SK-N-SH treated with all-trans-retinoic acid at 6 μM for 48 hours (cell line): ENCODE measurements at regions not wholly inside any gene's neighbourhood (a gene's known extent, or its start where the extent isn't known, plus 50 kb on each side); places are given as distances from the start of the nearest gene placed in this dataset.

Experiments
- ATAC-seq: fragments of 200-7000 bp; cut with Tn5 transposase; 3 replicates; pipeline ENCODE4 v1.9.1; 2020; ENCODE audit warnings: mild to moderate bottlenecking, moderate library complexity
- ARNTL ChIP-seq: fragments of 450-650 bp; formaldehyde crosslinking; IDR thresholded peaks from 2 replicates; pipeline ENCODE4 v1.5.0; 2020; ENCODE audit warnings: low read depth, mild to moderate bottlenecking, moderate library complexity, borderline replicate concordance
- BACH2 ChIP-seq: fragments of 250-450 bp; sonication (Bioruptor Pico); IDR thresholded peaks from 2 replicates; pipeline ENCODE4 v1.9.0; 2021; ENCODE audit warnings: mild to moderate bottlenecking, borderline replicate concordance
- CSDC2 ChIP-seq: fragments of 250-450 bp; sonication (Bioruptor Pico); IDR thresholded peaks from 2 replicates; pipeline ENCODE4 v1.5.0; 2020; ENCODE audit warnings: mild to moderate bottlenecking, moderate library complexity
- CSRNP3 ChIP-seq: fragments of 250-450 bp; sonication (Bioruptor Pico); IDR thresholded peaks from 2 replicates; pipeline ENCODE4 v1.5.1; 2021; ENCODE audit warnings: mild to moderate bottlenecking, moderate library complexity
- ESRRG ChIP-seq: fragments of 250-450 bp; sonication (Bioruptor Pico); IDR thresholded peaks from 2 replicates; pipeline ENCODE4 v1.6.1; 2021; ENCODE audit warnings: mild to moderate bottlenecking
- GLIS3 ChIP-seq: fragments of 250-450 bp; sonication (Bioruptor Pico); IDR thresholded peaks from 2 replicates; pipeline ENCODE4 v1.5.0; 2020; ENCODE audit warnings: mild to moderate bottlenecking, moderate library complexity
- ISL1 ChIP-seq: fragments of 250-450 bp; sonication (Bioruptor Pico); IDR thresholded peaks from 2 replicates; pipeline ENCODE4 v2.1.2; 2022; ENCODE audit warnings: mild to moderate bottlenecking, moderate library complexity
- OSR1 ChIP-seq: fragments of 250-450 bp; sonication (Bioruptor Pico); IDR thresholded peaks from 2 replicates; pipeline ENCODE4 v1.8.0; 2022; ENCODE audit warnings: moderate library complexity, mild to moderate bottlenecking, inconsistent platforms
- PATZ1 ChIP-seq: fragments of 250-450 bp; sonication (Bioruptor Pico); IDR thresholded peaks from 2 replicates; pipeline ENCODE4 v1.8.0; 2020; ENCODE audit warnings: mild to moderate bottlenecking, moderate library complexity, borderline replicate concordance
- POU6F1 ChIP-seq: fragments of 250-450 bp; sonication (Bioruptor Pico); IDR thresholded peaks from 2 replicates; pipeline ENCODE4 v1.8.0; 2021; ENCODE audit warnings: low read depth, mild to moderate bottlenecking, moderate library complexity, borderline replicate concordance
- PPARA ChIP-seq: fragments of 250-450 bp; sonication (Bioruptor Pico); IDR thresholded peaks from 2 replicates; pipeline ENCODE4 v1.5.0; 2020; ENCODE audit warnings: mild to moderate bottlenecking, borderline replicate concordance
- RARB ChIP-seq: fragments of 250-450 bp; sonication (Bioruptor Pico); IDR thresholded peaks from 2 replicates; pipeline ENCODE4 v1.8.0; 2021; ENCODE audit warnings: mild to moderate bottlenecking, moderate library complexity
- SNAI2 ChIP-seq: fragments of 250-450 bp; sonication (Bioruptor Pico); IDR thresholded peaks from 2 replicates; pipeline ENCODE4 v1.5.0; 2020; ENCODE audit warnings: mild to moderate bottlenecking, moderate library complexity
- TCF4 ChIP-seq: fragments of 250-450 bp; sonication (Bioruptor Pico); IDR thresholded peaks from 2 replicates; pipeline ENCODE4 v1.8.0; 2021; ENCODE audit warnings: mild to moderate bottlenecking, moderate library complexity, borderline replicate concordance
- TOX ChIP-seq: fragments of 250-450 bp; sonication (Bioruptor Pico); IDR thresholded peaks from 2 replicates; pipeline ENCODE4 v1.8.0; 2021; ENCODE audit warnings: mild to moderate bottlenecking, moderate library complexity, borderline replicate concordance
- ZFP30 ChIP-seq: fragments of 450-650 bp; formaldehyde crosslinking; IDR thresholded peaks from 2 replicates; pipeline ENCODE4 v1.5.0; 2022; ENCODE audit warnings: mild to moderate bottlenecking, moderate library complexity
- ZNF565 ChIP-seq: fragments of 450-650 bp; formaldehyde crosslinking; conservative IDR thresholded peaks from 2 replicates; pipeline ENCODE4 v1.5.0; 2020; ENCODE audit warnings: low read depth, mild to moderate bottlenecking, moderate library complexity
- ZNF70 ChIP-seq: fragments of 450-650 bp; formaldehyde crosslinking; IDR thresholded peaks from 2 replicates; pipeline ENCODE4 v1.5.0; 2020; ENCODE audit warnings: mild to moderate bottlenecking, moderate library complexity
- ZNF8 ChIP-seq: fragments of 450-650 bp; formaldehyde crosslinking; IDR thresholded peaks from 2 replicates; pipeline ENCODE4 v1.5.0; 2020; ENCODE audit warnings: mild to moderate bottlenecking, moderate library complexity
- TF ChIP-seq, protein P1 (sequence below): fragments of 250-450 bp; sonication (Bioruptor Pico); IDR thresholded peaks from 2 replicates; pipeline ENCODE4 v1.5.1; 2020; ENCODE audit warnings: low read depth, mild to moderate bottlenecking, moderate library complexity

DNA sequence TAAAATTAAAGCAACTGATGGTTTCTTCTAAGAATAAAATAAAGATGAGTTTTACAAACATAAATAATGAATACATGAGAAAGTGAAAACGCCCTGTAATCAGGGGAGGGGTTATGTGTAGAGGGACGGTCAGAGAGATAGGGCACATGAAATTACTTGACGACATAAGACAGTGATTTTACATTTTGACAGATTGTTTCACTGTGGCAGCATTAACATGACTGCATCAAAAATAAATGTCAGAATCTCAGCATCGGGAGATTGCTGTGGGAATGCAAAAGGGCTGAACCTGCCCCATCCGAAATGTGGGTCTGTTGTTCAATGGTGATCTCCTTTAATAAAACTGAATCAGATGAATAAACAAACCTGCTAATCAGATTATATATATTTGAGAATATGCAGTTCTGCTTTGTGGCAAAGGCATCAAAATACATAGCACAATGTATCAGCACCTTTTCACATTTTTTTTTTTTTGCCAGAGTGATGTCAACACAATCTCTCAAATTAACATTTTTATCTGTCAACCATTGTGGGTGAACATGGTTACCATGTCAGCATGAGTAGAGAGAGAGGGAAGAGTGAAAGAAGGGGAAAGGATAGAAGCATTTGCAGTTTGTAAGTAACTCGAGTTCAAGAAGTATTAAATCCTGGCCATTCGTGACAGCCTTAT, 177.1 kb upstream of the MAN1A1 start (continued):
- no peak for TF ChIP-seq PATZ1

DNA sequence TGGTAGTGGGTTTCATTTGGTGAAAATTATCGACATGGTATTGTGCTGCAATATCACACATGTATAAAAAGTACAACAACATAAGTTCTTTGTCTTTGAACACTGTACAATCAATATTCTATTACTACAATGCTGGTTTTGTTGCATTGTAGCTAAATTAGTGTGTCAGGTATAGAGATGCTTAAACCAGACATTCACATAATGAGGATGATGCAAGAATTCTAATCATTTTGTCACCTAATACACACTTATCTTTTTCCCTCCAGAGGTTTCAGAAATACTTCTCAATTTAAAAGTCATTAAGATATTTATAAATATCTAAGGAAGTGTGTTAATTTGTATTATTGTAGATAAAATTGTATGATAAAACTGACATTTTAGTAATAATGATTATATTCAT, 174.8 kb upstream of the MAN1A1 start:
- ATAC-seq, result no peak
- TF ChIP-seq GLIS3 (CRISPR knock-in tag) (no peak), ZNF70 (no peak), PATZ1 (no peak)
- TF ChIP-seq, all 23 proteins: peak for 0

DNA sequence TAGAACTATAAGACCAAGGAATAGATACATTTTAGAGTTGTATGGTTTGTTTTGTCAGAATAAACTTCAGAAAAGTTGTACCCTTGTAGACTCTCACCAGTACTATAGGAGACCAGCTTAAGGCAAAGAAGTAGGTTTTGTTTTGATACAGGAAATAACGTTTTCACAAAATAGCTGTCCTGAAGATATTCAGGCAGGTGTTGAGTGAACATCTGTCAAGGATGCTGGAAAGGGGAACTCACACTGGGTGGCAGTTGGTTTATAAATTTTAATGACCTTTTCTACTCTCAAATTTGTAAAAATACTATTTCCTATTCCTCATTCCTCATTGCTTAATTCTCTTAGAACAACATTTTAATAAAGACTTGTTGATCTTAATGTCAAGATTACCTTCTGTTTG, 174.0 kb upstream of the MAN1A1 start:
- ATAC-seq, result no peak
- no peak for TF ChIP-seq ZNF565 (CRISPR knock-in tag)
- no peak for TF ChIP-seq OSR1 (CRISPR knock-in tag)
- TF ChIP-seq PPARA, result no peak
- TF ChIP-seq BACH2 (CRISPR knock-in tag), result no peak
- TF ChIP-seq PATZ1, result no peak
- TF ChIP-seq TOX (CRISPR knock-in tag), result no peak
- no peak for TF ChIP-seq ISL1 (CRISPR knock-in tag)
- no peak for TF ChIP-seq RARB (CRISPR knock-in tag)
- TF ChIP-seq, protein P1, sequence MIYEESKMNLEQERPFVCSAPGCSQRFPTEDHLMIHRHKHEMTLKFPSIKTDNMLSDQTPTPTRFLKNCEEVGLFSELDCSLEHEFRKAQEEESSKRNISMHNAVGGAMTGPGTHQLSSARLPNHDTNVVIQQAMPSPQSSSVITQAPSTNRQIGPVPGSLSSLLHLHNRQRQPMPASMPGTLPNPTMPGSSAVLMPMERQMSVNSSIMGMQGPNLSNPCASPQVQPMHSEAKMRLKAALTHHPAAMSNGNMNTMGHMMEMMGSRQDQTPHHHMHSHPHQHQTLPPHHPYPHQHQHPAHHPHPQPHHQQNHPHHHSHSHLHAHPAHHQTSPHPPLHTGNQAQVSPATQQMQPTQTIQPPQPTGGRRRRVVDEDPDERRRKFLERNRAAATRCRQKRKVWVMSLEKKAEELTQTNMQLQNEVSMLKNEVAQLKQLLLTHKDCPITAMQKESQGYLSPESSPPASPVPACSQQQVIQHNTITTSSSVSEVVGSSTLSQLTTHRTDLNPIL (CRISPR knock-in tag), result no peak
- TF ChIP-seq SNAI2 (CRISPR knock-in tag), result no peak
- no peak for TF ChIP-seq ZNF70
- no peak for TF ChIP-seq CSDC2 (CRISPR knock-in tag)
- no peak for TF ChIP-seq GLIS3 (CRISPR knock-in tag)
- TF ChIP-seq POU6F1 (CRISPR knock-in tag), result no peak

GRCh38 chr6:119521251-119521650, 171.7 kb upstream of the MAN1A1 start:
- ATAC-seq, result no peak
- no peak for TF ChIP-seq ZFP30 (CRISPR knock-in tag)
- TF ChIP-seq BACH2 (CRISPR knock-in tag), result no peak
- no peak for TF ChIP-seq TOX (CRISPR knock-in tag)
- no peak for TF ChIP-seq ISL1 (CRISPR knock-in tag)
- no peak for TF ChIP-seq ESRRG (CRISPR knock-in tag)
- TF ChIP-seq, protein P1 (CRISPR knock-in tag), result no peak
- no peak for TF ChIP-seq POU6F1 (CRISPR knock-in tag)
- TF ChIP-seq ARNTL (CRISPR knock-in tag), result no peak
- TF ChIP-seq PPARA, result no peak
- no peak for TF ChIP-seq CSRNP3
- TF ChIP-seq GLIS3 (CRISPR knock-in tag), result no peak
- no peak for TF ChIP-seq RARB (CRISPR knock-in tag)
- no peak for TF ChIP-seq TCF4
- TF ChIP-seq ZNF8 (CRISPR knock-in tag), result no peak
- TF ChIP-seq OSR1 (CRISPR knock-in tag), result no peak
- no peak for TF ChIP-seq SNAI2 (CRISPR knock-in tag)
